ENCODE measurements at regions not wholly inside any gene's neighbourhood (a gene's known extent, or its start where the extent isn't known, plus 50 kb on each side); places are given as distances from the start of the nearest gene placed in this dataset.

DNA sequence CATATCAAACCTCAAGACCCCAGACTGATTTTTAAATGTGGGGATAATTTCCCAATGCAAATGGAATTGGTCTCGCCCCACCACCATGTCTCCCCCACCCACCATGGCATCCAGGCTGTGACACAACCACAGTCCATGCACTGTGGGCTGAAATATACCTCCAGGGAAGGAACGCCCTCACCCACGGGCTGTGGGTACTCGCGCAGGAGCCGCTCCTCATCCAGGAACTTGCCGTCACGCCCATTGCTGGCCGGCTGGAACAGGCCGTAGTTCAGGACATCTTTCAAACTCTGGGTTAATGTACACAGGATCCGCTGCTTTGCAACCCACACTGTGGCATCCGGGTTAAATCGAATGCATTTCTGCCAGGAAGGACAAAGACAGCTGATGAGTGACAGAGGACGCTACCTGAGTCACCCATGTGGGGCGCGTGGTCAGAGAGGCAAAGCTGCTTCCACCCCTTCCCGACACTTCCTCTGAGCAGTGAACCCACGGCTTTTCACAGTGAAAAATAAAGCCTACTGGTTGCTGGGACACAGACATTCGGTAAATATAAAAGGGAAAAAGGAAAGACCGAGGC, 133.6 kb downstream of the SHANK2 start:
- TF ChIP-seq BHLHE40 (IDR thresholded peaks at IDR 0.05; ENCODE audit: low read depth, low read length) (no peak), CTCF (IDR thresholded peaks at IDR 0.05) (no peak), NPAS2 (CRISPR knock-in tag; IDR thresholded peaks at IDR 0.05; ENCODE audit: borderline replicate concordance) (no peak), USF2 (IDR thresholded peaks at IDR 0.05) (no peak), JUNB (IDR thresholded peaks at IDR 0.05) (no peak), MAFK (IDR thresholded peaks at IDR 0.05; ENCODE audit: partially characterized antibody) (no peak), HDAC2 (IDR thresholded peaks at IDR 0.05) (no peak), EP300 (IDR thresholded peaks at IDR 0.05) (no peak)
- TF ChIP-seq, protein P1, sequence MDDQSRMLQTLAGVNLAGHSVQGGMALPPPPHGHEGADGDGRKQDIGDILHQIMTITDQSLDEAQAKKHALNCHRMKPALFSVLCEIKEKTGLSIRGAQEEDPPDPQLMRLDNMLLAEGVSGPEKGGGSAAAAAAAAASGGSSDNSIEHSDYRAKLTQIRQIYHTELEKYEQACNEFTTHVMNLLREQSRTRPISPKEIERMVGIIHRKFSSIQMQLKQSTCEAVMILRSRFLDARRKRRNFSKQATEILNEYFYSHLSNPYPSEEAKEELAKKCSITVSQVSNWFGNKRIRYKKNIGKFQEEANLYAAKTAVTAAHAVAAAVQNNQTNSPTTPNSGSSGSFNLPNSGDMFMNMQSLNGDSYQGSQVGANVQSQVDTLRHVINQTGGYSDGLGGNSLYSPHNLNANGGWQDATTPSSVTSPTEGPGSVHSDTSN (IDR thresholded peaks at IDR 0.05), result no peak
- TF ChIP-seq, protein P2, sequence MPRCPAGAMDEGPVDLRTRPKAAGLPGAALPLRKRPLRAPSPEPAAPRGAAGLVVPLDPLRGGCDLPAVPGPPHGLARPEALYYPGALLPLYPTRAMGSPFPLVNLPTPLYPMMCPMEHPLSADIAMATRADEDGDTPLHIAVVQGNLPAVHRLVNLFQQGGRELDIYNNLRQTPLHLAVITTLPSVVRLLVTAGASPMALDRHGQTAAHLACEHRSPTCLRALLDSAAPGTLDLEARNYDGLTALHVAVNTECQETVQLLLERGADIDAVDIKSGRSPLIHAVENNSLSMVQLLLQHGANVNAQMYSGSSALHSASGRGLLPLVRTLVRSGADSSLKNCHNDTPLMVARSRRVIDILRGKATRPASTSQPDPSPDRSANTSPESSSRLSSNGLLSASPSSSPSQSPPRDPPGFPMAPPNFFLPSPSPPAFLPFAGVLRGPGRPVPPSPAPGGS (IDR thresholded peaks at IDR 0.05), result no peak

Data from A549 (cell line).